Brain microvascular endothelial cell (primary cell): ENCODE measurements at regions not wholly inside any gene's neighbourhood (a gene's known extent, or its start where the extent isn't known, plus 50 kb on each side); places are given as distances from the start of the nearest gene placed in this dataset.

ENCODE experiments used
- DNase-seq: peaks from one replicate; pipeline ENCODE4 v3.0.0-alpha.2; 2020
- H3K27ac ChIP-seq: fragments of 250-450 bp; sonication (Bioruptor Pico); 2 replicates; pipeline ENCODE4 v1.5.1; 2020; ENCODE audit warnings: mild to moderate bottlenecking, moderate library complexity
- H3K27me3 ChIP-seq: fragments of 250-450 bp; sonication (Bioruptor Pico); replicated peaks from 2 replicates; pipeline ENCODE4 v1.5.1; 2020; ENCODE audit warnings: mild to moderate bottlenecking
- H3K36me3 ChIP-seq: fragments of 250-450 bp; sonication (Bioruptor Pico); replicated peaks from 2 replicates; pipeline ENCODE4 v1.5.1; 2020; ENCODE audit warnings: mild to moderate bottlenecking
- H3K4me3 ChIP-seq: 2 replicates; pipeline ENCODE4 v1.5.1; 2011; ENCODE audit warnings: low read depth, mild to moderate bottlenecking, control low read depth, low read length, moderate library complexity
- in situ Hi-C: cut with HindIII; loops from 2 replicates; pipeline ENCODE4 v1.10.0; 2017; ENCODE audit warnings: low sequenced_read_pairs, low pct_ligation_motif_present
- TF ChIP-seq, protein P1 (sequence below): IDR thresholded peaks from 2 replicates; pipeline ENCODE4 v1.5.1; 2011; ENCODE audit warnings: low read depth, mild to moderate bottlenecking, moderate library complexity, low read length, control low read depth, inconsistent platforms; ENCODE audit errors: missing control alignments

DNA sequence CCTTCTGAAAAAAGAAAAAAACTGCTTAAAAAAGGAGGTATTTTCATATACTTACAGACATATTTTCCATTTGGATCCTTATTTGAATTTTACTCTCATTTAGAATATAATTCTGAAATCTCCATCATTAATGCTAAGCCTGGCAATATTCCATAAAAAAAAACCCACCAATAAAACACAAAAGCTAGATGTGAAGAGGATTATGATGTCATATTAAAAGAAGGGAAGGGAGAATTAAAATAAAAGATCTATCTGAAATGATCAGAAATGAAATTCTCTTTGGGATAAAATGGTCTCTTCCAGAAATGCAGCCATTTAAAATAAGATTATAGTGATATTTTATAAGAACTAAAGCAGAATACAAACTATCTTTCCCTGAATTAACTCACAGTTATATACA is 206.7 kb upstream of the CAMK1G start:
- no peak for DNase-seq
- Histone ChIP-seq H3K36me3 (no peaks in the 10 kb centered on the region), H3K27me3 (no peaks in the 10 kb centered on the region), H3K4me3 (no peak overlapping the region), H3K27ac (no peak overlapping the region)
- in situ Hi-C loops: no loop called here
- TF ChIP-seq, protein P1, sequence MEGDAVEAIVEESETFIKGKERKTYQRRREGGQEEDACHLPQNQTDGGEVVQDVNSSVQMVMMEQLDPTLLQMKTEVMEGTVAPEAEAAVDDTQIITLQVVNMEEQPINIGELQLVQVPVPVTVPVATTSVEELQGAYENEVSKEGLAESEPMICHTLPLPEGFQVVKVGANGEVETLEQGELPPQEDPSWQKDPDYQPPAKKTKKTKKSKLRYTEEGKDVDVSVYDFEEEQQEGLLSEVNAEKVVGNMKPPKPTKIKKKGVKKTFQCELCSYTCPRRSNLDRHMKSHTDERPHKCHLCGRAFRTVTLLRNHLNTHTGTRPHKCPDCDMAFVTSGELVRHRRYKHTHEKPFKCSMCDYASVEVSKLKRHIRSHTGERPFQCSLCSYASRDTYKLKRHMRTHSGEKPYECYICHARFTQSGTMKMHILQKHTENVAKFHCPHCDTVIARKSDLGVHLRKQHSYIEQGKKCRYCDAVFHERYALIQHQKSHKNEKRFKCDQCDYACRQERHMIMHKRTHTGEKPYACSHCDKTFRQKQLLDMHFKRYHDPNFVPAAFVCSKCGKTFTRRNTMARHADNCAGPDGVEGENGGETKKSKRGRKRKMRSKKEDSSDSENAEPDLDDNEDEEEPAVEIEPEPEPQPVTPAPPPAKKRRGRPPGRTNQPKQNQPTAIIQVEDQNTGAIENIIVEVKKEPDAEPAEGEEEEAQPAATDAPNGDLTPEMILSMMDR: no peak

DNA sequence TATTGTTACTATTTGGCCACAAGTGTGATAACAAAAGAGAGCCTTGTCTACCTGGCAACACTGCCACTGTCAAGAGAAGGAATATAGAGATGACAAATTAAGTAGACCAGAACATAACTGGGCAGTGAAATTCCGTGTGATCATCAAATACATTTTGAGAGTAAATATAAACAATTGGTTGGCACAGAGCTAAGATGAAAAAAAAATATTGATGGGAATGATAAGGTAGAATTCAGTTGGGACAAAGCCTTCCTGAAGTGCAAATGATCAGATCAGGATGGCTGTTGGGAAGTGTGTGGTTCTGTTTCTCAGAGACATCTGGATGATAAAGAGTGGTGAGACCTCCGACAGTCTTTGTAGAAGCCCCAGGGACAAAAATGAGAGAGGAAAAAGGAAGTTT is 205.5 kb upstream of the CAMK1G start:
- Histone ChIP-seq H3K4me3 (no peak overlapping the region), H3K36me3 (no peaks in the 10 kb centered on the region), H3K27me3 (no peaks in the 10 kb centered on the region), H3K27ac (no peak overlapping the region)
- TF ChIP-seq, protein P1: no peak
- DNase-seq: no peak
- in situ Hi-C loops: no loop called here

DNA sequence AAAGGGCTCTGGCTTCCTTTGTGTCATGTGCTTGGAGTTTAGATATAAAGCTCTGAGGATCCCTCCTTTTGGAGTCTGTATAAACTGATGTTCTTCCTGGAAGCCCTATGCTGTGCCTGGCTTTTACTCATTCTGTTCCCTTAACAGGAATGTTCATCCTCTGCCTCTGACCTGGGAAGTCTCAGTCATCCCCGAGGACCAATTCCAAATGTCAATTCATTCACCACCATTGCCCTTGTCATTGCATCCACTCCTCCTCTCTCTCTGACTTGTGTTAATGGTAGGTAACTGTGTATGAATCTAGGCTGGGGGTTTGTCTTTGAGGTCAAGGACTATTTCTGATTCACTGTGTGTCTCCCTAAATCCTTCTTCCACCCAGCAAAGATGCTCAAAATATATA is 204.2 kb upstream of the CAMK1G start:
- Histone ChIP-seq H3K36me3 (no peaks in the 10 kb centered on the region), H3K27ac (no peak overlapping the region), H3K27me3 (no peaks in the 10 kb centered on the region), H3K4me3 (no peak overlapping the region)
- TF ChIP-seq, protein P1: no peak
- in situ Hi-C loops: no loop called here
- no peak for DNase-seq

DNA sequence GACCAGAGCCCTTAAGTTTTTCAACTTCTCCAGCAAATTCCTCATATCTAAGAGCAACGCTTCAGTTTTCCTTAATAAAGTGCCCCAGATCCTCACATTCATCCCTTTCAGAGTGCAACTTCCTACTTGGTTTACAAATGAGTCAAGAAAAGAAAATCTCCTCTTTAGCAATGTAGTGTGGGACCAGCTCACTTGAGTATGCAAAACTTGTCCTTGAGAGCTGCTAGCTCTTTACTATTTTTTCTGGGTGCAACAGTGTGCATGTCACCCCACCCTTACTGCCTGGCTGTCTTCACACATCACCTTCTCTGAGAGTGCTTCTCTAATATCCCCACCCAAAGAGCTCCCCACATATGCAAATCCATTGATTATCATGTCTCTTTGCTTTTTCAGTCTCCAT is 203.1 kb upstream of the CAMK1G start:
- H3K27ac ChIP-seq: no peak overlapping the region
- H3K4me3 ChIP-seq: no peak overlapping the region
- DNase-seq: no peak
- TF ChIP-seq, protein P1: no peak
- no peaks in the 10 kb centered on the region for H3K27me3 ChIP-seq
- H3K36me3 ChIP-seq: no peaks in the 10 kb centered on the region
- in situ Hi-C loops: no loop called here

DNA sequence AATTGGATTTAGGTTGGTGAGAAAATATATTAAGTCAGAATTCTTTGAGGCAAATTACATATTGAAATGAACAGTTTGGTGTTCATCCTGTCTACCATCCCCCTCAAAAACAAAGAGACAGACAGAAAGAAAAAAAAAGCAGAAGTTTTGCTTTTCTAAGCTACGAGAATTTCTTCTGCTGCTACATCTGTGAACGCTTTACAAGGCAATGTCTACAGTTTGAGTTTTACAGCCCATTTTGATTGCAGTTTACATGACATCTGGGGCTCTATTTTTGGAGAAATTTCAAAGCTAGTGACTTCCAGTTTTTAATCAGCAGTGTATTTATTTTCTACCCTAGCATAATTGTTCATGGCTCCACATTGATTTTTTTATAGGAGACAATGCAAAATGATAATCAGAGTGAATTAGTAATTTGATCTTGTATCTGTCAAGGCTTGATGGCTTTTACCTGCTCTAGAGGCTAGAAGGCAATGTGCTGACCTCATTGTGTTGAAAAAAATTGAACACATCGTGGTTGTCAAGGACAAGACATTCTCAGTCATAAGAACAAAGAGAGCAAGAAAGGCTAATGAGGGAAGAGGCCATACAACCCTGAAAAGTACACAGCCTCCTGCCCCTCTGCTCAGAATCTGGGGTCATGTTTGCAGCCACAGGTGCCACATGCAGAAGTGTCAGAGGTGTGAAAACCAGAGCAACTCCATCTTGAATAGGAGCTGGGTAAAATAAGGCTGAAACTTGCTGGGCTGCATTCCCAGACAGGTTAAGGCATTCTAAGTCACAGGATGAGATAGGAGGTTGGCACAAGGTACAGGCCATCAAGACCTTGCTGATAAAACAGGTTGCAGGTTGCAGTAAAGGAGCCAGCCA is 201.0 kb upstream of the CAMK1G start:
- in situ Hi-C loops: no loop called here
- Histone ChIP-seq H3K36me3 (no peaks in the 10 kb centered on the region), H3K27ac (no peak overlapping the region), H3K4me3 (no peak overlapping the region), H3K27me3 (no peaks in the 10 kb centered on the region)
- TF ChIP-seq, protein P1: no peak
- no peak for DNase-seq

DNA sequence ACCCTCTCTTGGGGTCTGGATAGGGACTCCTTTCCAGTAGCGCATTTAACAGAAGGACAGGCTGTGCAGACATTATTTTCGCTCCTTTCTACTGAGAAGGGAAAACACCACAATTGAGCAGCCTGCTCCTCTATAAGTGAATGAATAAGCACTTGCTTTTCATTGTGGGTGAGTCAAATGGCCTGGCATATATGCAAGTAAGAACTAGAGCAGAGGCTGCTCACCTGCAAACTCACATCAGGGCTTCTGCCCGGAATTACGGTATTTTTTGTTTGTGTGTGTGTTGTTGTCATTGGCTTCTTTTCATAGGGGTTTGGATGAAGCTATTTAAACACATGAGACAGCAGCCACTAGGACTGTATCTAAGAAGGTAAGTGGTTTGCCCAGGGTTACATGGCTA is 200.1 kb upstream of the CAMK1G start:
- no peak overlapping the region for H3K4me3 ChIP-seq

More for the DNA sequence above, 200.1 kb upstream of the CAMK1G start:
- TF ChIP-seq, protein P1: no peak
- Histone ChIP-seq H3K36me3 (no peaks in the 10 kb centered on the region), H3K27ac (no peak overlapping the region), H3K27me3 (no peaks in the 10 kb centered on the region)
- in situ Hi-C loops: no loop called here
- DNase-seq: no peak
